SK-N-SH (cell line): ENCODE measurements at regions not wholly inside any gene's neighbourhood (a gene's known extent, or its start where the extent isn't known, plus 50 kb on each side); places are given as distances from the start of the nearest gene placed in this dataset.

Experiments
- CTCF ChIA-PET: fragments of 300-600, 350-600 bp; formaldehyde crosslinking; extraction: SDS; loops from one replicate; lab custom pipeline; 2021; lab: Yijun Ruan, JAX
- POLR2A ChIA-PET: fragments of 350-600 bp; sonication (Branson Sonifier 250); formaldehyde crosslinking; extraction: SDS; loops from one replicate; lab custom pipeline; 2020; ENCODE audit warnings: antibody characterized with exemption, inconsistent platforms; lab: Yijun Ruan, JAX
- DNase-seq: peaks from one replicate; pipeline ENCODE4 v3.0.0; 2012
- H2AFZ ChIP-seq: fragments of 200-600 bp; sonication (generic); 2 replicates; pipeline ENCODE4 v1.8.1; 2016; ENCODE audit warnings: antibody characterized with exemption, mild to moderate bottlenecking, low read depth
- H3F3A ChIP-seq: fragments of 200-600 bp; sonication (generic); replicated peaks from 2 replicates; pipeline ENCODE3; 2016; ENCODE audit warnings: antibody characterized with exemption, mild to moderate bottlenecking; ENCODE audit not compliant: insufficient read depth
- H3K27ac ChIP-seq, 2 experiments: fragments of 200-500 bp in 1 of 2; fragments of 200-600 bp in 1 of 2; sonication (Bioruptor generic) in 1 of 2; sonication (generic), shearing (Covaris generic) in 1 of 2; 2 replicates each; pipeline versions ENCODE4 v1.5.1 to v1.6.1; 2014 to 2016; ENCODE audit warnings: low read depth in 2 of 2, inconsistent platforms in 1 of 2, low read length in 1 of 2, mild to moderate bottlenecking in 1 of 2, mixed read lengths in 1 of 2
- H3K27me3 ChIP-seq: fragments of 200-600 bp; sonication (generic), shearing (Covaris generic); 2 replicates; pipeline ENCODE4 v1.6.1; 2016; ENCODE audit warnings: mixed run types; ENCODE audit not compliant: insufficient read depth
- H3K36me3 ChIP-seq, 2 experiments: fragments of 200-500 bp in 1 of 2; fragments of 200-600 bp in 1 of 2; sonication (Bioruptor generic) in 1 of 2; sonication (generic) in 1 of 2; replicated peaks in 1 of 2; 2 replicates each; pipeline versions ENCODE3 to v1.5.1; 2014 to 2016; ENCODE audit warnings: low read length in 1 of 2, mild to moderate bottlenecking in 1 of 2; ENCODE audit not compliant: insufficient read depth in 2 of 2, control insufficient read depth in 1 of 2
- H3K4me1 ChIP-seq, 2 experiments: fragments of 200-500 bp in 1 of 2; fragments of 200-600 bp in 1 of 2; sonication (Bioruptor generic) in 1 of 2; sonication (generic), shearing (Covaris generic) in 1 of 2; 2 replicates each; pipeline versions ENCODE4 v1.5.1 to v1.6.1; 2014 to 2016; ENCODE audit warnings: low read depth in 1 of 2, low read length in 1 of 2, mixed run types in 1 of 2; ENCODE audit not compliant: insufficient read depth in 2 of 2, control insufficient read depth in 1 of 2
- H3K4me2 ChIP-seq: fragments of 200-600 bp; sonication (generic), shearing (Covaris generic); 2 replicates; pipeline ENCODE4 v1.6.1; 2017; ENCODE audit warnings: mixed run types
- H3K4me3 ChIP-seq, 2 experiments: fragments of 200-500 bp in 1 of 2; fragments of 200-600 bp in 1 of 2; sonication (Bioruptor generic) in 1 of 2; sonication (generic), shearing (Covaris generic) in 1 of 2; 2 replicates each; pipeline versions ENCODE4 v1.5.1 to v1.8.1; 2014 to 2016; ENCODE audit warnings: low read depth in 2 of 2, inconsistent platforms in 1 of 2, low read length in 1 of 2, mild to moderate bottlenecking in 1 of 2, mixed read lengths in 1 of 2, moderate library complexity in 1 of 2
- H3K79me2 ChIP-seq: fragments of 200-600 bp; sonication (generic); 2 replicates; pipeline ENCODE4 v1.8.1; 2017; ENCODE audit warnings: mild to moderate bottlenecking; ENCODE audit not compliant: insufficient read depth
- H3K9ac ChIP-seq: fragments of 200-600 bp; sonication (generic); 2 replicates; pipeline ENCODE4 v1.6.1; 2017; ENCODE audit warnings: mixed run types
- H3K9me2 ChIP-seq: fragments of 200-600 bp; sonication (generic); 2 replicates; pipeline ENCODE4 v1.6.1; 2017; ENCODE audit warnings: mixed run types
- H3K9me3 ChIP-seq: fragments of 200-600 bp; sonication (generic); 2 replicates; pipeline ENCODE4 v1.6.1; 2017; ENCODE audit warnings: mixed run types, mild to moderate bottlenecking, moderate library complexity
- H4K20me1 ChIP-seq: fragments of 200-600 bp; sonication (generic); 2 replicates; pipeline ENCODE4 v1.6.1; 2017; ENCODE audit warnings: mild to moderate bottlenecking, mixed run types; ENCODE audit not compliant: insufficient read depth
- ELF1 ChIP-seq: IDR thresholded peaks from 2 replicates; pipeline ENCODE4 v1.4.0; 2012
- EP300 ChIP-seq, 2 experiments: IDR thresholded peaks; 2 replicates each; pipeline versions ENCODE4 v1.4.0 to v1.6.1; 2012; ENCODE audit warnings: borderline replicate concordance in 1 of 2, low read depth in 1 of 2, low read length in 1 of 2
- FOXJ3 ChIP-seq: sonication (generic); formaldehyde crosslinking; IDR thresholded peaks from 2 replicates; pipeline ENCODE4 v1.5.1; 2020; ENCODE audit warnings: mild to moderate bottlenecking, missing genetic modification reagents
- FOXM1 ChIP-seq: IDR thresholded peaks from 2 replicates; pipeline ENCODE4 v1.4.0; 2012; ENCODE audit warnings: low read depth, mild to moderate bottlenecking
- IRF3 ChIP-seq: fragments of 150-350 bp; IDR thresholded peaks from 2 replicates; pipeline ENCODE4 v1.6.1; 2016; ENCODE audit warnings: mild to moderate bottlenecking, low read depth, low read length
- MEF2A ChIP-seq: IDR thresholded peaks from 2 replicates; pipeline ENCODE4 v1.4.0; 2012; ENCODE audit warnings: low read depth, borderline replicate concordance
- MXI1 ChIP-seq: IDR thresholded peaks from 2 replicates; pipeline ENCODE4 v1.6.1; 2012; ENCODE audit warnings: mild to moderate bottlenecking, low read depth, low read length, improper control_type of control experiment
- POLR2AphosphoS5 ChIP-seq: IDR thresholded peaks from 2 replicates; pipeline ENCODE4 v1.6.1; 2012; ENCODE audit warnings: low read depth, low read length
- RAD21 ChIP-seq: IDR thresholded peaks from 2 replicates; pipeline ENCODE4 v1.6.1; 2012; ENCODE audit warnings: mild to moderate bottlenecking, low read length
- REST ChIP-seq: IDR thresholded peaks from 2 replicates; pipeline ENCODE4 v1.6.1; 2012; ENCODE audit warnings: mild to moderate bottlenecking, low read depth, low read length, moderate library complexity
- RXRA ChIP-seq: IDR thresholded peaks from 2 replicates; pipeline ENCODE4 v1.4.0; 2012; ENCODE audit warnings: low read depth, mild to moderate bottlenecking, borderline replicate concordance
- TCF12 ChIP-seq: IDR thresholded peaks from 2 replicates; pipeline ENCODE4 v1.4.0; 2012
- WGBS: methylation state at CpG from one replicate; pipeline ENCODE4 v1.1.6; 2017; ENCODE audit warnings: low lambda C conversion rate; 5-methylcytosine and 5-hydroxymethylcytosine counted together
- TF ChIP-seq, protein P1 (sequence below): IDR thresholded peaks from 2 replicates; pipeline ENCODE4; 2012
- TF ChIP-seq, protein P2 (sequence below): IDR thresholded peaks from 2 replicates; pipeline ENCODE4 v1.4.0; 2012; ENCODE audit warnings: low read depth, borderline replicate concordance

- TF ChIP-seq, protein P1, sequence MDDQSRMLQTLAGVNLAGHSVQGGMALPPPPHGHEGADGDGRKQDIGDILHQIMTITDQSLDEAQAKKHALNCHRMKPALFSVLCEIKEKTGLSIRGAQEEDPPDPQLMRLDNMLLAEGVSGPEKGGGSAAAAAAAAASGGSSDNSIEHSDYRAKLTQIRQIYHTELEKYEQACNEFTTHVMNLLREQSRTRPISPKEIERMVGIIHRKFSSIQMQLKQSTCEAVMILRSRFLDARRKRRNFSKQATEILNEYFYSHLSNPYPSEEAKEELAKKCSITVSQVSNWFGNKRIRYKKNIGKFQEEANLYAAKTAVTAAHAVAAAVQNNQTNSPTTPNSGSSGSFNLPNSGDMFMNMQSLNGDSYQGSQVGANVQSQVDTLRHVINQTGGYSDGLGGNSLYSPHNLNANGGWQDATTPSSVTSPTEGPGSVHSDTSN: no peak
- TF ChIP-seq FOXM1: no peak
Observed at GRCh38 chr18:78503129-78503528, 476.5 kb upstream of the SALL3 start (continued).

DNA sequence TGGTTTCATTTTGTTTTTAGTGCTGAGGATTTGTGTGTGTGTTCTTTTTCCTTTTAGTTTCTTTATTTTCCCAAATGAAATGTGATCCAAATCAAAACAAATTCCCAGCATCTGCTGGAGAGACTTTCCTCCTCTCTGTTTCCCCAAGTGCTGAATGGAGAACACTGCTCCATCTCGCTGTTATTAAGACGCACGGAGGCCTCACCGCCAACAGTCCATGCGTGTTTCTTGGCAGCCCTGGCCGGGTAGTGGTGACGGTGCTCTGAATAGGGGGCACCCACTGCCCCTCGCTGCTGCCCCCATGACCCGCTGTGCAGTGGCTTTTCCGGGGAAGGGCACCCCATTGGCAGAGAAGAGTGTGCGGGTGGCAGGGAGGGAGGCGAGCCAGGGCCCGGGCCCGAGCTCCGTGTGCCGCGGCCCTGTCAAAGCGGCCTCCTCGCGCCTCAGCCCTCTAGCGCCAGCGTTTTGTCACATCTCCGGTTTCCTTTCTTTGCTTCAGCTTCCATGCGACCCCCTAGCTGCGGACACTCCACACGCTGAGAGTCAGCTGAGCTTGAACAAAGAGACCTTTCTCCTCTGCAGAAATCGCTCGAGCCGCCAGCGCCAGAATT, 473.7 kb upstream of the SALL3 start:
- Histone ChIP-seq H3K9me2 (no peaks in the 10 kb centered on the region), H3K79me2 (no peaks in the 10 kb centered on the region), H3K4me3 (no peak overlapping the region), H3K27ac (no peak overlapping the region), H3K27me3 (peaks cover 21% of the 10 kb centered on the region; the same call in 1 of the 2 replicates), H3K9ac (no peak overlapping the region), H3K36me3 (no peaks in the 10 kb centered on the region), H3K4me2 (no peak overlapping the region), H4K20me1 (no peaks in the 10 kb centered on the region), H2AFZ (no peak overlapping the region), H3F3A (no peaks in the 10 kb centered on the region), H3K9me3 (no peaks in the 10 kb centered on the region), H3K4me1 (no peaks in the 10 kb centered on the region)
- ChIA-PET POLR2A (no interaction called here), CTCF (no interaction called here)
- 33% methylated on average over 16 of the region's 30 CpGs for WGBS
- TF ChIP-seq REST (no peak), MEF2A (no peak), POLR2AphosphoS5 (no peak), RXRA (no peak), RAD21 (no peak), ELF1 (no peak), TCF12 (no peak), IRF3 (no peak), FOXM1 (no peak), MXI1 (no peak), EP300 (IDR thresholded peaks at IDR 0.05; ENCODE audit: borderline replicate concordance in 1 of 2, low read depth in 1 of 2, low read length in 1 of 2) (no peak), FOXJ3 (CRISPR knock-in tag) (no peak)
- TF ChIP-seq, protein P1: no peak
- TF ChIP-seq, protein P2, sequence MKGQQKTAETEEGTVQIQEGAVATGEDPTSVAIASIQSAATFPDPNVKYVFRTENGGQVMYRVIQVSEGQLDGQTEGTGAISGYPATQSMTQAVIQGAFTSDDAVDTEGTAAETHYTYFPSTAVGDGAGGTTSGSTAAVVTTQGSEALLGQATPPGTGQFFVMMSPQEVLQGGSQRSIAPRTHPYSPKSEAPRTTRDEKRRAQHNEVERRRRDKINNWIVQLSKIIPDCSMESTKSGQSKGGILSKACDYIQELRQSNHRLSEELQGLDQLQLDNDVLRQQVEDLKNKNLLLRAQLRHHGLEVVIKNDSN: no peak
- no peak for DNase-seq
